Right lobe of liver (tissue), 6 donors: ENCODE measurements at regions not wholly inside any gene's neighbourhood (a gene's known extent, or its start where the extent isn't known, plus 50 kb on each side); places are given as distances from the start of the nearest gene placed in this dataset.
A peak's percentile ranks its signal among the peaks of the same experiment; 100 is the strongest.

Experiments used
- ATAC-seq, 4 donors: fragments of 200-7000 bp; cut with Tn5 transposase; one replicate each; pipeline ENCODE4 v1.9.1; 2020; ENCODE audit warnings: mild to moderate bottlenecking in 4 of 4, moderate library complexity in 4 of 4
- DNase-seq, 3 donors: peaks; one replicate each; pipeline ENCODE4 v3.0.0-alpha.2; 2020
- H3K27ac ChIP-seq, 3 donors: fragments of 200-600 bp; one replicate each; pipeline ENCODE4 v1.8.0; 2022
- H3K27me3 ChIP-seq, 2 donors: fragments of 200-600 bp; one replicate each; pipeline ENCODE4 v1.8.0; 2022
- H3K36me3 ChIP-seq, 4 donors: fragments of 200-600 bp; sonication (generic) in 1 of 4; one replicate each; pipeline versions ENCODE4 v1.5.1 to v1.8.0; 2017 to 2022; ENCODE audit warnings: control low read depth in 1 of 4
- H3K4me1 ChIP-seq, 4 donors: fragments of 200-600 bp; sonication (generic) in 1 of 4; one replicate each; pipeline versions ENCODE4 v1.5.1 to v1.8.0; 2017 to 2022; ENCODE audit warnings: control low read depth in 1 of 4
- H3K4me3 ChIP-seq, 3 donors: fragments of 200-600 bp; one replicate each; pipeline ENCODE4 v1.8.0; 2022
- H3K9me3 ChIP-seq, 4 donors: fragments of 200-600 bp; sonication (generic) in 1 of 4; one replicate each; pipeline versions ENCODE4 v1.5.1 to v1.8.0; 2017 to 2022; ENCODE audit warnings: control low read depth in 1 of 4
- CTCF ChIP-seq, 4 donors: fragments of 200-600 bp in 3 of 4; fragments of 450-650 bp in 1 of 4; IDR thresholded peaks; one replicate each; pipeline versions ENCODE4 v1.5.1 to v1.8.0; 2016 to 2022; ENCODE audit warnings: antibody characterized with exemption in 4 of 4, mild to moderate bottlenecking in 2 of 4
- POLR2A ChIP-seq: fragments of 450-650 bp; IDR thresholded peaks from one replicate; pipeline ENCODE4 v1.6.1; 2017; ENCODE audit warnings: antibody characterized with exemption, mild to moderate bottlenecking
- WGBS: methylation state at CpG from one replicate; pipeline ENCODE4 v1.1.6; 2018; ENCODE audit warnings: low coverage, low lambda C conversion rate; ENCODE audit not compliant: insufficient coverage; ENCODE audit errors: missing lambda C conversion rate; 5-methylcytosine and 5-hydroxymethylcytosine counted together
- intact Hi-C, 2 donors: fragments of 100-400 bp; cut with DNase I; formaldehyde crosslinking; loops; one replicate each; pipeline versions ENCODE4 v1.11.2 to v1.14.1; 2022
- donor health status: DM: no; HTN: yes; CAD: no.
- donor health status: DM: no; HTN: no; CAD: no.
- donor health status: DM: no; HTN: no; CAD: no.
- donor health status: DM: no; HTN: yes; CAD: no.
- donor health status: DM: no; HTN: yes; CAD: no.

- H3K9me3 ChIP-seq: no peaks in the 10 kb centered on the region
- WGBS: 71% methylated on average over 4 of the region's 4 CpGs
- no peak overlapping the region for H3K4me3 ChIP-seq
- H3K4me1 ChIP-seq: no peaks in the 10 kb centered on the region
- DNase-seq (no peak), ATAC-seq (no peak)
- no peak overlapping the region for H3K27ac ChIP-seq
- TF ChIP-seq POLR2A (no peak), CTCF (IDR thresholded peaks at IDR 0.05) (no peak)
- intact Hi-C loops: no loop called here
- no peaks in the 10 kb centered on the region for H3K27me3 ChIP-seq
- no peaks in the 10 kb centered on the region for H3K36me3 ChIP-seq
These were observed 250.3 kb downstream of the GPR37 start for GRCh38 chr7:124515106-124515830.

- WGBS: 68% methylated on average over 2 of the region's 2 CpGs
These were observed 251.1 kb downstream of the GPR37 start for GRCh38 chr7:124514471-124514870.

GRCh38 chr7:124497176-124497575, 268.4 kb downstream of the GPR37 start:
- intact Hi-C loops: no loop called here
- no peak for ATAC-seq
- DNase-seq: no peak

More at GRCh38 chr7:124514471-124514870, 251.1 kb downstream of the GPR37 start:
- Histone ChIP-seq H3K27me3 (no peaks in the 10 kb centered on the region), H3K36me3 (no peaks in the 10 kb centered on the region), H3K4me3 (no peak overlapping the region), H3K27ac (no peak overlapping the region), H3K9me3 (no peaks in the 10 kb centered on the region), H3K4me1 (no peaks in the 10 kb centered on the region)
- intact Hi-C loops: no loop called here
- ATAC-seq (no peak), DNase-seq (no peak)
- no peak for TF ChIP-seq POLR2A
- no peak for TF ChIP-seq CTCF (IDR thresholded peaks at IDR 0.05)

GRCh38 chr7:124489925-124490324, 275.7 kb downstream of the GPR37 start:
- Histone ChIP-seq H3K4me1 (peaks cover 0 to 13% (median 3%) of the 10 kb centered on the region in 4 donors), H3K27ac (peak overlapping the region in 2 of 3 donors; percentile 78 to 86), H3K36me3 (no peaks in the 10 kb centered on the region), H3K27me3 (no peaks in the 10 kb centered on the region), H3K9me3 (no peaks in the 10 kb centered on the region), H3K4me3 (peak overlapping the region; percentile 4 to 46 (median 37))
- intact Hi-C loops: no loop called here
- peak in 1 of 3 donors; percentile 44 for DNase-seq
- TF ChIP-seq POLR2A: no peak
- no peak for TF ChIP-seq CTCF (IDR thresholded peaks at IDR 0.05)
- ATAC-seq: peak; percentile 92 to 97 (median 94)
- WGBS: 19% methylated on average over 3 of the region's 3 CpGs

More at GRCh38 chr7:124497176-124497575, 268.4 kb downstream of the GPR37 start:
- H3K4me1 ChIP-seq: no peaks in the 10 kb centered on the region
- H3K4me3 ChIP-seq: no peak overlapping the region
- H3K27me3 ChIP-seq: no peaks in the 10 kb centered on the region
- no peak for TF ChIP-seq CTCF (IDR thresholded peaks at IDR 0.05)
- TF ChIP-seq POLR2A: no peak
- H3K9me3 ChIP-seq: no peaks in the 10 kb centered on the region
- no peak overlapping the region for H3K27ac ChIP-seq
- 46% methylated on average over 3 of the region's 3 CpGs for WGBS
- no peaks in the 10 kb centered on the region for H3K36me3 ChIP-seq
